GM21526 (cell line): ENCODE measurements at regions not wholly inside any gene's neighbourhood (a gene's known extent, or its start where the extent isn't known, plus 50 kb on each side); places are given as distances from the start of the nearest gene placed in this dataset.
"Not testable (repeated sequence)": the region's sequence is repeated elsewhere in the genome, so short reads cannot be mapped to it uniquely, and the experiment has no call there.

ENCODE experiments used
- ATAC-seq: cut with Tn5 transposase; IDR thresholded peaks from one replicate; pipeline ENCODE4 v1.9.1; 2021; ENCODE audit warnings: moderate library complexity; ENCODE audit not compliant: unreplicated experiment, low FRiP score

GRCh38 chr6:115663681-115664080 lies 397.0 kb downstream of the FRK start:
- ATAC-seq: no peak

- no peak for ATAC-seq
These were observed 416.9 kb downstream of the FRK start for GRCh38 chr6:115643762-115644161.

GRCh38 chr6:115634887-115635286 lies 425.8 kb downstream of the FRK start:
- ATAC-seq: no peak

GRCh38 chr6:115634131-115634530 lies 426.6 kb downstream of the FRK start:
- ATAC-seq: no peak

GRCh38 chr6:115631028-115631427 lies 429.7 kb downstream of the FRK start:
- no peak for ATAC-seq

GRCh38 chr6:115630424-115631024 lies 430.2 kb downstream of the FRK start:
- ATAC-seq: no peak

- ATAC-seq: no peak
These were observed 431.3 kb downstream of the FRK start for GRCh38 chr6:115629415-115629814.

GRCh38 chr6:115618256-115618655 lies 442.4 kb downstream of the FRK start:
- no peak for ATAC-seq

GRCh38 chr6:115617031-115617430 lies 443.7 kb downstream of the FRK start:
- no peak for ATAC-seq

GRCh38 chr6:115613488-115613887 lies 447.2 kb downstream of the FRK start:
- no peak for ATAC-seq

GRCh38 chr6:115612796-115613479 lies 447.8 kb downstream of the FRK start:
- no peak for ATAC-seq

GRCh38 chr6:115612216-115612615 lies 448.5 kb downstream of the FRK start:
- no peak for ATAC-seq

- ATAC-seq: no peak
These were observed 450.0 kb downstream of the FRK start for GRCh38 chr6:115610696-115611095.

- no peak for ATAC-seq
These were observed 451.6 kb downstream of the FRK start for GRCh38 chr6:115609111-115609510.

GRCh38 chr6:115602466-115602865 lies 458.2 kb downstream of the FRK start:
- no peak for ATAC-seq

GRCh38 chr6:115601509-115601908 lies 459.2 kb downstream of the FRK start:
- ATAC-seq: no peak

GRCh38 chr6:115601064-115601463 lies 459.6 kb downstream of the FRK start:
- no peak for ATAC-seq

GRCh38 chr6:115594891-115595290 lies 465.8 kb downstream of the FRK start:
- ATAC-seq: no peak

- no peak for ATAC-seq
These were observed 468.7 kb downstream of the FRK start for GRCh38 chr6:115592025-115592424.

- not testable (repeated sequence) for ATAC-seq
These were observed 471.6 kb downstream of the FRK start for GRCh38 chr6:115589072-115589471.

GRCh38 chr6:115583290-115583689 lies 477.4 kb downstream of the FRK start:
- ATAC-seq: no peak

GRCh38 chr6:115582386-115582785 lies 478.3 kb downstream of the FRK start:
- ATAC-seq: no peak
